SK-N-SH (cell line): ENCODE measurements at regions not wholly inside any gene's neighbourhood (a gene's known extent, or its start where the extent isn't known, plus 50 kb on each side); places are given as distances from the start of the nearest gene placed in this dataset.

ENCODE experiments used
- CTCF ChIA-PET: fragments of 300-600, 350-600 bp; formaldehyde crosslinking; extraction: SDS; loops from one replicate; lab custom pipeline; 2021; lab: Yijun Ruan, JAX
- POLR2A ChIA-PET: fragments of 350-600 bp; sonication (Branson Sonifier 250); formaldehyde crosslinking; extraction: SDS; loops from one replicate; lab custom pipeline; 2020; ENCODE audit warnings: antibody characterized with exemption, inconsistent platforms; lab: Yijun Ruan, JAX
- DNase-seq: peaks from one replicate; pipeline ENCODE4 v3.0.0; 2012
- H2AFZ ChIP-seq: fragments of 200-600 bp; sonication (generic); 2 replicates; pipeline ENCODE4 v1.8.1; 2016; ENCODE audit warnings: antibody characterized with exemption, mild to moderate bottlenecking, low read depth
- H3F3A ChIP-seq: fragments of 200-600 bp; sonication (generic); replicated peaks from 2 replicates; pipeline ENCODE3; 2016; ENCODE audit warnings: antibody characterized with exemption, mild to moderate bottlenecking; ENCODE audit not compliant: insufficient read depth
- H3K27ac ChIP-seq, 2 experiments: fragments of 200-500 bp in 1 of 2; fragments of 200-600 bp in 1 of 2; sonication (Bioruptor generic) in 1 of 2; sonication (generic), shearing (Covaris generic) in 1 of 2; 2 replicates each; pipeline versions ENCODE4 v1.5.1 to v1.6.1; 2014 to 2016; ENCODE audit warnings: low read depth in 2 of 2, inconsistent platforms in 1 of 2, low read length in 1 of 2, mild to moderate bottlenecking in 1 of 2, mixed read lengths in 1 of 2
- H3K27me3 ChIP-seq: fragments of 200-600 bp; sonication (generic), shearing (Covaris generic); 2 replicates; pipeline ENCODE4 v1.6.1; 2016; ENCODE audit warnings: mixed run types; ENCODE audit not compliant: insufficient read depth
- H3K36me3 ChIP-seq, 2 experiments: fragments of 200-500 bp in 1 of 2; fragments of 200-600 bp in 1 of 2; sonication (Bioruptor generic) in 1 of 2; sonication (generic) in 1 of 2; replicated peaks in 1 of 2; 2 replicates each; pipeline versions ENCODE3 to v1.5.1; 2014 to 2016; ENCODE audit warnings: low read length in 1 of 2, mild to moderate bottlenecking in 1 of 2; ENCODE audit not compliant: insufficient read depth in 2 of 2, control insufficient read depth in 1 of 2
- H3K4me1 ChIP-seq, 2 experiments: fragments of 200-500 bp in 1 of 2; fragments of 200-600 bp in 1 of 2; sonication (Bioruptor generic) in 1 of 2; sonication (generic), shearing (Covaris generic) in 1 of 2; 2 replicates each; pipeline versions ENCODE4 v1.5.1 to v1.6.1; 2014 to 2016; ENCODE audit warnings: low read depth in 1 of 2, low read length in 1 of 2, mixed run types in 1 of 2; ENCODE audit not compliant: insufficient read depth in 2 of 2, control insufficient read depth in 1 of 2
- H3K4me2 ChIP-seq: fragments of 200-600 bp; sonication (generic), shearing (Covaris generic); 2 replicates; pipeline ENCODE4 v1.6.1; 2017; ENCODE audit warnings: mixed run types
- H3K4me3 ChIP-seq, 2 experiments: fragments of 200-500 bp in 1 of 2; fragments of 200-600 bp in 1 of 2; sonication (Bioruptor generic) in 1 of 2; sonication (generic), shearing (Covaris generic) in 1 of 2; 2 replicates each; pipeline versions ENCODE4 v1.5.1 to v1.8.1; 2014 to 2016; ENCODE audit warnings: low read depth in 2 of 2, inconsistent platforms in 1 of 2, low read length in 1 of 2, mild to moderate bottlenecking in 1 of 2, mixed read lengths in 1 of 2, moderate library complexity in 1 of 2
- H3K79me2 ChIP-seq: fragments of 200-600 bp; sonication (generic); 2 replicates; pipeline ENCODE4 v1.8.1; 2017; ENCODE audit warnings: mild to moderate bottlenecking; ENCODE audit not compliant: insufficient read depth
- H3K9ac ChIP-seq: fragments of 200-600 bp; sonication (generic); 2 replicates; pipeline ENCODE4 v1.6.1; 2017; ENCODE audit warnings: mixed run types
- H3K9me2 ChIP-seq: fragments of 200-600 bp; sonication (generic); 2 replicates; pipeline ENCODE4 v1.6.1; 2017; ENCODE audit warnings: mixed run types
- H3K9me3 ChIP-seq: fragments of 200-600 bp; sonication (generic); 2 replicates; pipeline ENCODE4 v1.6.1; 2017; ENCODE audit warnings: mixed run types, mild to moderate bottlenecking, moderate library complexity
- H4K20me1 ChIP-seq: fragments of 200-600 bp; sonication (generic); 2 replicates; pipeline ENCODE4 v1.6.1; 2017; ENCODE audit warnings: mild to moderate bottlenecking, mixed run types; ENCODE audit not compliant: insufficient read depth
- CHD2 ChIP-seq: fragments of 150-350 bp; IDR thresholded peaks from 2 replicates; pipeline ENCODE4 v1.6.1; 2018; ENCODE audit warnings: low read length; ENCODE audit not compliant: partially characterized antibody
- ELF1 ChIP-seq: IDR thresholded peaks from 2 replicates; pipeline ENCODE4 v1.4.0; 2012
- IRF3 ChIP-seq: fragments of 150-350 bp; IDR thresholded peaks from 2 replicates; pipeline ENCODE4 v1.6.1; 2016; ENCODE audit warnings: mild to moderate bottlenecking, low read depth, low read length
- JUND ChIP-seq: IDR thresholded peaks from 2 replicates; pipeline ENCODE4 v1.4.0; 2012
- MEF2A ChIP-seq: IDR thresholded peaks from 2 replicates; pipeline ENCODE4 v1.4.0; 2012; ENCODE audit warnings: low read depth, borderline replicate concordance
- MXI1 ChIP-seq: IDR thresholded peaks from 2 replicates; pipeline ENCODE4 v1.6.1; 2012; ENCODE audit warnings: mild to moderate bottlenecking, low read depth, low read length, improper control_type of control experiment
- POLR2AphosphoS5 ChIP-seq: IDR thresholded peaks from 2 replicates; pipeline ENCODE4 v1.6.1; 2012; ENCODE audit warnings: low read depth, low read length
- RAD21 ChIP-seq: IDR thresholded peaks from 2 replicates; pipeline ENCODE4 v1.6.1; 2012; ENCODE audit warnings: mild to moderate bottlenecking, low read length
- REST ChIP-seq: IDR thresholded peaks from 2 replicates; pipeline ENCODE4 v1.6.1; 2012; ENCODE audit warnings: mild to moderate bottlenecking, low read depth, low read length, moderate library complexity
- RFX5 ChIP-seq: IDR thresholded peaks from 2 replicates; pipeline ENCODE4 v1.6.1; 2012; ENCODE audit warnings: mild to moderate bottlenecking, improper control_type of control experiment, low read length
- SMC3 ChIP-seq: IDR thresholded peaks from 2 replicates; pipeline ENCODE4 v1.6.1; 2012; ENCODE audit warnings: low read depth, low read length, improper control_type of control experiment
- TCF12 ChIP-seq: IDR thresholded peaks from 2 replicates; pipeline ENCODE4 v1.4.0; 2012
- USF1 ChIP-seq: IDR thresholded peaks from 2 replicates; pipeline ENCODE4 v1.4.0; 2012; ENCODE audit warnings: low read depth, borderline replicate concordance
- USF2 ChIP-seq: fragments of 150-350 bp; IDR thresholded peaks from 2 replicates; pipeline ENCODE4 v1.6.1; 2017; ENCODE audit warnings: antibody characterized with exemption, low read length, low read depth, borderline replicate concordance
- YY1 ChIP-seq: IDR thresholded peaks from 2 replicates; pipeline ENCODE4 v1.4.0; 2012; ENCODE audit warnings: low read depth, mild to moderate bottlenecking
- WGBS: methylation state at CpG from one replicate; pipeline ENCODE4 v1.1.6; 2017; ENCODE audit warnings: low lambda C conversion rate; 5-methylcytosine and 5-hydroxymethylcytosine counted together

GRCh38 chr13:63167699-63168337 is 1752.2 kb upstream of the PCDH20 start:
- Histone ChIP-seq H3K27ac (peak overlapping the region in 1 of 2 experiments; percentile 28; a peak in 1 of 4 replicates), H4K20me1 (no peaks in the 10 kb centered on the region), H3K4me3 (no peak overlapping the region), H3F3A (no peaks in the 10 kb centered on the region), H3K9me2 (no peaks in the 10 kb centered on the region), H2AFZ (peak overlapping the region; percentile 56; the same call in 1 of the 2 replicates), H3K9me3 (no peaks in the 10 kb centered on the region), H3K79me2 (no peaks in the 10 kb centered on the region), H3K4me2 (no peak overlapping the region), H3K4me1 (no peaks in the 10 kb centered on the region; a peak in 1 of 4 replicates), H3K36me3 (no peaks in the 10 kb centered on the region), H3K9ac (no peak overlapping the region), H3K27me3 (no peaks in the 10 kb centered on the region)
- DNase-seq = no peak
- CTCF ChIA-PET = no interaction called here
- 83% methylated on average over 7 of the region's 7 CpGs for WGBS
- POLR2A ChIA-PET = no interaction called here
- no peak for TF ChIP-seq POLR2AphosphoS5
- no peak for TF ChIP-seq YY1
- TF ChIP-seq REST = no peak
- no peak for TF ChIP-seq JUND
- TF ChIP-seq IRF3 = no peak
- no peak for TF ChIP-seq RAD21
- no peak for TF ChIP-seq ELF1
- TF ChIP-seq MXI1 = no peak

- TF ChIP-seq RFX5 (no peak), USF1 (no peak), CHD2 (no peak), MEF2A (no peak), USF2 (no peak), TCF12 (no peak), SMC3 (no peak)
Measured at GRCh38 chr13:63166345-63166744, 1750.7 kb upstream of the PCDH20 start.

More at GRCh38 chr13:63166345-63166744, 1750.7 kb upstream of the PCDH20 start:
- no peak overlapping the region for H3K4me3 ChIP-seq
- CTCF ChIA-PET = no interaction called here
- no peaks in the 10 kb centered on the region for H3K36me3 ChIP-seq
- no peaks in the 10 kb centered on the region for H3K9me2 ChIP-seq
- POLR2A ChIA-PET = no interaction called here
- no peaks in the 10 kb centered on the region; a peak in 1 of 4 replicates for H3K4me1 ChIP-seq
- no peaks in the 10 kb centered on the region for H4K20me1 ChIP-seq
- no peak overlapping the region for H2AFZ ChIP-seq
- H3K4me2 ChIP-seq = no peak overlapping the region
- no peak for DNase-seq
- H3K27ac ChIP-seq = no peak overlapping the region
- no peaks in the 10 kb centered on the region for H3K27me3 ChIP-seq
- H3K9ac ChIP-seq = no peak overlapping the region
- 87% methylated on average over 4 of the region's 4 CpGs for WGBS
- no peaks in the 10 kb centered on the region for H3F3A ChIP-seq
- no peaks in the 10 kb centered on the region for H3K9me3 ChIP-seq
- H3K79me2 ChIP-seq = no peaks in the 10 kb centered on the region
